ENCODE measurements at regions not wholly inside any gene's neighbourhood (a gene's known extent, or its start where the extent isn't known, plus 50 kb on each side); places are given as distances from the start of the nearest gene placed in this dataset.

- Histone ChIP-seq H3K27me3 (ENCODE audit: control insufficient read depth in 1 of 2, insufficient read depth in 2 of 2, low read length in 2 of 2) (no peaks in the 10 kb centered on the region), H3K27ac (ENCODE audit: low read length) (no peak overlapping the region), H3K9ac (ENCODE audit: low read length in 2 of 2) (no peak overlapping the region)
These were observed 112.8 kb downstream of the SAMD5 start for GRCh38 chr6:147621263-147621662.

GRCh38 chr6:147621961-147622360 is 113.5 kb downstream of the SAMD5 start:
- Histone ChIP-seq H3K27ac (ENCODE audit: low read length) (no peak overlapping the region), H3K4me3 (ENCODE audit: low read length in 2 of 2) (no peak overlapping the region), H3K27me3 (ENCODE audit: control insufficient read depth in 1 of 2, insufficient read depth in 2 of 2, low read length in 2 of 2) (no peaks in the 10 kb centered on the region), H3K9me3 (ENCODE audit: control insufficient read depth in 2 of 2, low read length in 2 of 2) (no peaks in the 10 kb centered on the region), H3K36me3 (ENCODE audit: control insufficient read depth in 2 of 2, insufficient read depth in 2 of 2, low read length in 2 of 2) (no peaks in the 10 kb centered on the region), H3K9ac (ENCODE audit: low read length in 2 of 2) (no peak overlapping the region), H3K4me1 (ENCODE audit: control insufficient read depth, insufficient read depth, low read length) (peaks cover 2% of the 10 kb centered on the region)

More at GRCh38 chr6:147621263-147621662, 112.8 kb downstream of the SAMD5 start:
- Histone ChIP-seq H3K9me3 (ENCODE audit: control insufficient read depth in 2 of 2, low read length in 2 of 2) (no peaks in the 10 kb centered on the region), H3K4me1 (ENCODE audit: control insufficient read depth, insufficient read depth, low read length) (peaks cover 2% of the 10 kb centered on the region), H3K36me3 (ENCODE audit: control insufficient read depth in 2 of 2, insufficient read depth in 2 of 2, low read length in 2 of 2) (no peaks in the 10 kb centered on the region), H3K4me3 (ENCODE audit: low read length in 2 of 2) (no peak overlapping the region)

- Histone ChIP-seq H3K9me3 (ENCODE audit: control insufficient read depth in 2 of 2, low read length in 2 of 2) (no peaks in the 10 kb centered on the region), H3K36me3 (ENCODE audit: control insufficient read depth in 2 of 2, insufficient read depth in 2 of 2, low read length in 2 of 2) (no peaks in the 10 kb centered on the region), H3K4me3 (ENCODE audit: low read length in 2 of 2) (no peak overlapping the region)
These were observed 116.5 kb downstream of the SAMD5 start for GRCh38 chr6:147624946-147625515.

GRCh38 chr6:147625946-147626345 is 117.5 kb downstream of the SAMD5 start:
- H3K4me3 ChIP-seq (ENCODE audit: low read length in 2 of 2) = no peak overlapping the region

More at GRCh38 chr6:147624946-147625515, 116.5 kb downstream of the SAMD5 start:
- Histone ChIP-seq H3K9ac (ENCODE audit: low read length in 2 of 2) (no peak overlapping the region), H3K27ac (ENCODE audit: low read length) (no peak overlapping the region), H3K4me1 (ENCODE audit: control insufficient read depth, insufficient read depth, low read length) (peaks cover 2% of the 10 kb centered on the region), H3K27me3 (ENCODE audit: control insufficient read depth in 1 of 2, insufficient read depth in 2 of 2, low read length in 2 of 2) (no peaks in the 10 kb centered on the region)

GRCh38 chr6:147627411-147627810 is 118.9 kb downstream of the SAMD5 start:
- H3K27me3 ChIP-seq (ENCODE audit: control insufficient read depth in 1 of 2, insufficient read depth in 2 of 2, low read length in 2 of 2) = no peaks in the 10 kb centered on the region
- H3K9me3 ChIP-seq (ENCODE audit: control insufficient read depth in 2 of 2, low read length in 2 of 2) = no peaks in the 10 kb centered on the region

More at GRCh38 chr6:147625946-147626345, 117.5 kb downstream of the SAMD5 start:
- Histone ChIP-seq H3K27me3 (ENCODE audit: control insufficient read depth in 1 of 2, insufficient read depth in 2 of 2, low read length in 2 of 2) (no peaks in the 10 kb centered on the region), H3K36me3 (ENCODE audit: control insufficient read depth in 2 of 2, insufficient read depth in 2 of 2, low read length in 2 of 2) (no peaks in the 10 kb centered on the region), H3K9ac (ENCODE audit: low read length in 2 of 2) (no peak overlapping the region), H3K4me1 (ENCODE audit: control insufficient read depth, insufficient read depth, low read length) (peaks cover 2% of the 10 kb centered on the region), H3K9me3 (ENCODE audit: control insufficient read depth in 2 of 2, low read length in 2 of 2) (no peaks in the 10 kb centered on the region), H3K27ac (ENCODE audit: low read length) (no peak overlapping the region)

GRCh38 chr6:147633191-147633590 is 124.7 kb downstream of the SAMD5 start:
- H3K27me3 ChIP-seq (ENCODE audit: control insufficient read depth in 1 of 2, insufficient read depth in 2 of 2, low read length in 2 of 2) = no peaks in the 10 kb centered on the region
- H3K9me3 ChIP-seq (ENCODE audit: control insufficient read depth in 2 of 2, low read length in 2 of 2) = no peaks in the 10 kb centered on the region
- H3K27ac ChIP-seq (ENCODE audit: low read length) = no peak overlapping the region
- no peak overlapping the region for H3K4me3 ChIP-seq (ENCODE audit: low read length in 2 of 2)
- H3K9ac ChIP-seq (ENCODE audit: low read length in 2 of 2) = no peak overlapping the region
- no peaks in the 10 kb centered on the region for H3K4me1 ChIP-seq (ENCODE audit: control insufficient read depth, insufficient read depth, low read length)
- H3K36me3 ChIP-seq (ENCODE audit: control insufficient read depth in 2 of 2, insufficient read depth in 2 of 2, low read length in 2 of 2) = no peaks in the 10 kb centered on the region

More at GRCh38 chr6:147627411-147627810, 118.9 kb downstream of the SAMD5 start:
- H3K27ac ChIP-seq (ENCODE audit: low read length) = no peak overlapping the region
- H3K9ac ChIP-seq (ENCODE audit: low read length in 2 of 2) = no peak overlapping the region
- H3K36me3 ChIP-seq (ENCODE audit: control insufficient read depth in 2 of 2, insufficient read depth in 2 of 2, low read length in 2 of 2) = no peaks in the 10 kb centered on the region
- H3K4me1 ChIP-seq (ENCODE audit: control insufficient read depth, insufficient read depth, low read length) = no peaks in the 10 kb centered on the region
- no peak overlapping the region for H3K4me3 ChIP-seq (ENCODE audit: low read length in 2 of 2)

- H3K36me3 ChIP-seq (ENCODE audit: control insufficient read depth in 2 of 2, insufficient read depth in 2 of 2, low read length in 2 of 2) = no peaks in the 10 kb centered on the region
- no peaks in the 10 kb centered on the region for H3K9me3 ChIP-seq (ENCODE audit: control insufficient read depth in 2 of 2, low read length in 2 of 2)
- no peak overlapping the region for H3K27ac ChIP-seq (ENCODE audit: low read length)
- H3K4me3 ChIP-seq (ENCODE audit: low read length in 2 of 2) = no peak overlapping the region
- no peaks in the 10 kb centered on the region for H3K27me3 ChIP-seq (ENCODE audit: control insufficient read depth in 1 of 2, insufficient read depth in 2 of 2, low read length in 2 of 2)
- H3K4me1 ChIP-seq (ENCODE audit: control insufficient read depth, insufficient read depth, low read length) = no peaks in the 10 kb centered on the region
- H3K9ac ChIP-seq (ENCODE audit: low read length in 2 of 2) = no peak overlapping the region
These were observed 129.2 kb downstream of the SAMD5 start for GRCh38 chr6:147637620-147638195.

- H3K36me3 ChIP-seq (ENCODE audit: control insufficient read depth in 2 of 2, insufficient read depth in 2 of 2, low read length in 2 of 2) = no peaks in the 10 kb centered on the region
- H3K27ac ChIP-seq (ENCODE audit: low read length) = no peak overlapping the region
- H3K9ac ChIP-seq (ENCODE audit: low read length in 2 of 2) = no peak overlapping the region
- H3K9me3 ChIP-seq (ENCODE audit: control insufficient read depth in 2 of 2, low read length in 2 of 2) = no peaks in the 10 kb centered on the region
- no peaks in the 10 kb centered on the region for H3K4me1 ChIP-seq (ENCODE audit: control insufficient read depth, insufficient read depth, low read length)
- no peaks in the 10 kb centered on the region for H3K27me3 ChIP-seq (ENCODE audit: control insufficient read depth in 1 of 2, insufficient read depth in 2 of 2, low read length in 2 of 2)
- no peak overlapping the region for H3K4me3 ChIP-seq (ENCODE audit: low read length in 2 of 2)
These were observed 130.8 kb downstream of the SAMD5 start for GRCh38 chr6:147639279-147639678.

GRCh38 chr6:147640606-147641005 is 132.1 kb downstream of the SAMD5 start:
- H3K27me3 ChIP-seq (ENCODE audit: control insufficient read depth in 1 of 2, insufficient read depth in 2 of 2, low read length in 2 of 2) = no peaks in the 10 kb centered on the region
- no peak overlapping the region for H3K9ac ChIP-seq (ENCODE audit: low read length in 2 of 2)
- H3K36me3 ChIP-seq (ENCODE audit: control insufficient read depth in 2 of 2, insufficient read depth in 2 of 2, low read length in 2 of 2) = no peaks in the 10 kb centered on the region
- no peak overlapping the region for H3K27ac ChIP-seq (ENCODE audit: low read length)
- H3K9me3 ChIP-seq (ENCODE audit: control insufficient read depth in 2 of 2, low read length in 2 of 2) = no peaks in the 10 kb centered on the region
- no peaks in the 10 kb centered on the region for H3K4me1 ChIP-seq (ENCODE audit: control insufficient read depth, insufficient read depth, low read length)
- no peak overlapping the region for H3K4me3 ChIP-seq (ENCODE audit: low read length in 2 of 2)

- Histone ChIP-seq H3K27ac (ENCODE audit: low read length) (no peak overlapping the region), H3K9me3 (ENCODE audit: control insufficient read depth in 2 of 2, low read length in 2 of 2) (no peaks in the 10 kb centered on the region), H3K9ac (ENCODE audit: low read length in 2 of 2) (no peak overlapping the region), H3K36me3 (ENCODE audit: control insufficient read depth in 2 of 2, insufficient read depth in 2 of 2, low read length in 2 of 2) (no peaks in the 10 kb centered on the region), H3K27me3 (ENCODE audit: control insufficient read depth in 1 of 2, insufficient read depth in 2 of 2, low read length in 2 of 2) (no peaks in the 10 kb centered on the region), H3K4me3 (ENCODE audit: low read length in 2 of 2) (no peak overlapping the region), H3K4me1 (ENCODE audit: control insufficient read depth, insufficient read depth, low read length) (no peaks in the 10 kb centered on the region)
These were observed 133.0 kb downstream of the SAMD5 start for GRCh38 chr6:147641511-147641910.

GRCh38 chr6:147642458-147642857 is 134.0 kb downstream of the SAMD5 start:
- H3K4me3 ChIP-seq (ENCODE audit: low read length in 2 of 2) = no peak overlapping the region
- H3K27me3 ChIP-seq (ENCODE audit: control insufficient read depth in 1 of 2, insufficient read depth in 2 of 2, low read length in 2 of 2) = no peaks in the 10 kb centered on the region
- H3K36me3 ChIP-seq (ENCODE audit: control insufficient read depth in 2 of 2, insufficient read depth in 2 of 2, low read length in 2 of 2) = no peaks in the 10 kb centered on the region
- H3K27ac ChIP-seq (ENCODE audit: low read length) = no peak overlapping the region
- H3K9me3 ChIP-seq (ENCODE audit: control insufficient read depth in 2 of 2, low read length in 2 of 2) = no peaks in the 10 kb centered on the region
- H3K9ac ChIP-seq (ENCODE audit: low read length in 2 of 2) = no peak overlapping the region
- H3K4me1 ChIP-seq (ENCODE audit: control insufficient read depth, insufficient read depth, low read length) = no peaks in the 10 kb centered on the region

Measured in stomach smooth muscle (tissue), 2 donors.